ENCODE measurements at regions not wholly inside any gene's neighbourhood (a gene's known extent, or its start where the extent isn't known, plus 50 kb on each side); places are given as distances from the start of the nearest gene placed in this dataset.

GRCh38 chr3:20406611-20407011 lies 220.6 kb upstream of the SGO1 start:
- TF ChIP-seq CTCF (IDR thresholded peaks at IDR 0.05 in 8 of 11, conservative IDR thresholded peaks at IDR 0.05 in 3 of 11) = no peak
- TF ChIP-seq POLR2A (IDR thresholded peaks at IDR 0.05) = no peak

Measured in spleen (tissue), 7 donors.